AG04450 (cell line): ENCODE measurements at regions not wholly inside any gene's neighbourhood (a gene's known extent, or its start where the extent isn't known, plus 50 kb on each side); places are given as distances from the start of the nearest gene placed in this dataset.

ENCODE experiments used
- CTCF ChIA-PET: fragments of 300-600, 350-600 bp; formaldehyde crosslinking; extraction: SDS; loops from one replicate; lab custom pipeline; 2022; ENCODE audit warnings: antibody characterized with exemption, inconsistent platforms; lab: Charles Lee
- POLR2A ChIA-PET: fragments of 350-600 bp; formaldehyde crosslinking; extraction: SDS; loops from one replicate; lab custom pipeline; 2021; ENCODE audit warnings: antibody characterized with exemption, inconsistent platforms; lab: Yijun Ruan, JAX
- DNase-seq: peaks from one replicate; pipeline ENCODE4 v3.0.0-alpha.2; 2011; ENCODE audit warnings: low read depth, low spot score
- H3K27ac ChIP-seq: one replicate; pipeline ENCODE4 v1.5.1; 2012; ENCODE audit warnings: low read depth, low read length, control low read depth
- H3K27me3 ChIP-seq: one replicate; pipeline ENCODE4 v1.6.0; 2012; ENCODE audit warnings: low read length; ENCODE audit not compliant: control insufficient read depth, insufficient read depth
- H3K4me3 ChIP-seq: 2 replicates; pipeline ENCODE4 v1.5.1; 2011; ENCODE audit warnings: mild to moderate bottlenecking, low read depth, low read length, control low read depth
- H3K9me3 ChIP-seq: 2 replicates; pipeline ENCODE4 v1.5.1; 2012; ENCODE audit warnings: low read length; ENCODE audit not compliant: control insufficient read depth, insufficient read depth
- CTCF ChIP-seq: IDR thresholded peaks from 2 replicates; pipeline ENCODE4 v1.5.1; 2011; ENCODE audit warnings: low read depth, low read length, control low read depth, inconsistent platforms

- POLR2A ChIA-PET = no interaction called here
- peak; percentile 50 for DNase-seq
- no peaks in the 10 kb centered on the region for H3K9me3 ChIP-seq
- no peak overlapping the region for H3K27ac ChIP-seq
- H3K27me3 ChIP-seq = no peaks in the 10 kb centered on the region
- H3K4me3 ChIP-seq = no peak overlapping the region
- CTCF ChIA-PET = no interaction called here
- TF ChIP-seq CTCF = no peak
These were observed 232.6 kb downstream of the CASP12 start for GRCh38 chr11:104665641-104666040.

GRCh38 chr11:104663190-104664140 is 234.8 kb downstream of the CASP12 start:
- no peak for DNase-seq
- ChIA-PET POLR2A (no interaction called here), CTCF (interaction anchor here (0.9 kb wide), 1 partner anchor 18 kb away, joined by 4 read pairs; no protein-coding TSS in a partner anchor)
- TF ChIP-seq CTCF = no peak
- Histone ChIP-seq H3K27me3 (no peaks in the 10 kb centered on the region), H3K9me3 (no peaks in the 10 kb centered on the region), H3K4me3 (no peak overlapping the region), H3K27ac (no peak overlapping the region)

GRCh38 chr11:104661901-104662300 is 236.4 kb downstream of the CASP12 start:
- Histone ChIP-seq H3K27ac (no peak overlapping the region), H3K27me3 (no peaks in the 10 kb centered on the region), H3K4me3 (no peak overlapping the region), H3K9me3 (no peaks in the 10 kb centered on the region; the same call in 1 of the 2 replicates)
- DNase-seq = no peak
- TF ChIP-seq CTCF = no peak
- CTCF ChIA-PET = no interaction called here
- POLR2A ChIA-PET = no interaction called here

GRCh38 chr11:104661471-104661870 is 236.8 kb downstream of the CASP12 start:
- ChIA-PET POLR2A (no interaction called here), CTCF (no interaction called here)
- no peak for TF ChIP-seq CTCF

GRCh38 chr11:104658177-104658576 is 240.1 kb downstream of the CASP12 start:
- no peak for TF ChIP-seq CTCF
- H3K27me3 ChIP-seq = no peaks in the 10 kb centered on the region
- CTCF ChIA-PET = interaction anchor here (1.0 kb wide), 1 partner anchor 13 kb away, joined by 3 read pairs; no protein-coding TSS in a partner anchor
- DNase-seq = no peak
- POLR2A ChIA-PET = interaction anchor here (0.6 kb wide), 1 partner anchor 19 kb away, joined by 3 read pairs; no protein-coding TSS in a partner anchor
- H3K4me3 ChIP-seq = no peak overlapping the region
- H3K27ac ChIP-seq = no peak overlapping the region
- no peaks in the 10 kb centered on the region; the same call in 1 of the 2 replicates for H3K9me3 ChIP-seq

More at GRCh38 chr11:104661471-104661870, 236.8 kb downstream of the CASP12 start:
- Histone ChIP-seq H3K27ac (no peak overlapping the region), H3K9me3 (no peaks in the 10 kb centered on the region; the same call in 1 of the 2 replicates), H3K27me3 (no peaks in the 10 kb centered on the region), H3K4me3 (no peak overlapping the region)
- no peak for DNase-seq
